H1 (cell line): ENCODE measurements at regions not wholly inside any gene's neighbourhood (a gene's known extent, or its start where the extent isn't known, plus 50 kb on each side); places are given as distances from the start of the nearest gene placed in this dataset.

Source experiments
- CTCF ChIA-PET: fragments of 300-600 bp; sonication (Branson Sonifier 250); formaldehyde crosslinking; loops from one replicate; lab custom pipeline; 2021; ENCODE audit not compliant: partially characterized antibody; lab: Charles Lee
- POLR2A ChIA-PET: fragments of 300-600 bp; sonication (Branson Sonifier 250); formaldehyde crosslinking; loops from one replicate; lab custom pipeline; 2021; ENCODE audit warnings: inconsistent platforms; ENCODE audit not compliant: partially characterized antibody; lab: Charles Lee
- DNase-seq, 2 experiments: peaks; one replicate each; pipeline versions ENCODE4 v3.0.0 to v3.0.0-alpha.2; 2010 to 2022; ENCODE audit warnings: low spot score in 2 of 2, low read depth in 1 of 2, mixed read lengths in 1 of 2
- FAIRE-seq: peaks from 2 replicates; lab custom pipeline; 2011; peaks lifted over from hg19 to GRCh38; lab: Jason Lieb, UNC
- H2AFZ ChIP-seq: 2 replicates; pipeline ENCODE4 v1.8.1; 2012; ENCODE audit warnings: low read length, inconsistent platforms
- H2AK5ac ChIP-seq: 2 replicates; pipeline ENCODE4 v1.6.1; 2013; ENCODE audit warnings: low read depth, low read length
- H2BK120ac ChIP-seq: replicated peaks from 2 replicates; pipeline ENCODE3; 2013; ENCODE audit warnings: low read depth, low read length, inconsistent platforms
- H2BK12ac ChIP-seq: 2 replicates; pipeline ENCODE4 v1.6.1; 2013; ENCODE audit warnings: low read depth, low read length
- H2BK15ac ChIP-seq: 2 replicates; pipeline ENCODE4 v1.6.1; 2013; ENCODE audit warnings: low read length
- H2BK20ac ChIP-seq: 2 replicates; pipeline ENCODE4 v1.6.1; 2013; ENCODE audit warnings: low read length
- H2BK5ac ChIP-seq: 2 replicates; pipeline ENCODE4 v1.6.1; 2013; ENCODE audit warnings: low read depth, low read length
- H3K14ac ChIP-seq: 2 replicates; pipeline ENCODE4 v1.6.1; 2013; ENCODE audit warnings: inconsistent platforms; ENCODE audit not compliant: insufficient read length
- H3K18ac ChIP-seq: 2 replicates; pipeline ENCODE4 v1.6.1; 2013; ENCODE audit warnings: low read length; ENCODE audit errors: extremely low read depth
- H3K23ac ChIP-seq: 2 replicates; pipeline ENCODE4 v1.6.1; 2013; ENCODE audit warnings: inconsistent platforms; ENCODE audit not compliant: insufficient read length
- H3K23me2 ChIP-seq: 2 replicates; pipeline ENCODE4 v1.6.1; 2013; ENCODE audit warnings: low read depth, low read length
- H3K27ac ChIP-seq: 2 replicates; pipeline ENCODE4 v1.6.1; 2011; ENCODE audit warnings: low read depth, low read length, inconsistent platforms
- H3K27me3 ChIP-seq, 4 experiments: replicated peaks in 1 of 4; 1 replicate in 1 of 4; 2 replicates in 3 of 4; pipeline versions ENCODE4 v1.6.1 to v1.8.1; 2011 to 2013; ENCODE audit warnings: low read length in 3 of 4, mild to moderate bottlenecking in 3 of 4, inconsistent platforms in 2 of 4, mixed read lengths in 2 of 4, moderate library complexity in 1 of 4; ENCODE audit not compliant: control insufficient read depth in 3 of 4, insufficient read depth in 3 of 4; ENCODE audit errors: extremely low read depth in 1 of 4
- H3K36me3 ChIP-seq, 4 experiments: 2 replicates each; pipeline versions ENCODE4 v1.6.1 to v1.8.1; 2011 to 2013; ENCODE audit warnings: mild to moderate bottlenecking in 4 of 4, low read length in 3 of 4, moderate library complexity in 2 of 4, control low read depth in 1 of 4, inconsistent platforms in 1 of 4; ENCODE audit not compliant: insufficient read depth in 4 of 4, control insufficient read depth in 2 of 4
- H3K4ac ChIP-seq: replicated peaks from 2 replicates; pipeline ENCODE3; 2013; ENCODE audit warnings: low read length, low read depth, mixed read lengths, inconsistent platforms; ENCODE audit not compliant: insufficient read length
- H3K4me1 ChIP-seq, 4 experiments: replicated peaks in 1 of 4; 1 replicate in 1 of 4; 2 replicates in 3 of 4; pipeline versions ENCODE4 v1.6.1 to v1.8.1; 2011 to 2013; ENCODE audit warnings: low read length in 3 of 4, inconsistent platforms in 2 of 4, mixed read lengths in 1 of 4; ENCODE audit not compliant: insufficient read depth in 4 of 4, control insufficient read depth in 3 of 4
- H3K4me2 ChIP-seq, 2 experiments: 2 replicates each; pipeline versions ENCODE4 v1.6.1 to v1.8.1; 2011 to 2013; ENCODE audit warnings: low read depth in 2 of 2, low read length in 2 of 2, control low read depth in 1 of 2, inconsistent platforms in 1 of 2, mild to moderate bottlenecking in 1 of 2; ENCODE audit not compliant: insufficient read depth in 1 of 2
- H3K4me3 ChIP-seq, 4 experiments: fragments of 200-600, 300-600 bp in 1 of 4; sonication (generic), shearing (Covaris generic), sonication (Bioruptor Twin) in 1 of 4; 2 replicates each; pipeline versions ENCODE4 v1.5.1 to v1.8.1; 2011 to 2016; ENCODE audit warnings: low read length in 4 of 4, low read depth in 3 of 4, control low read depth in 2 of 4, inconsistent platforms in 2 of 4, mild to moderate bottlenecking in 2 of 4, mixed read lengths in 1 of 4, moderate library complexity in 1 of 4; ENCODE audit not compliant: insufficient read depth in 2 of 4; ENCODE audit errors: extremely low read depth in 1 of 4
- H3K56ac ChIP-seq: replicated peaks from 2 replicates; pipeline ENCODE3; 2013; ENCODE audit warnings: low read depth, mild to moderate bottlenecking, mixed read lengths, low read length, inconsistent platforms; ENCODE audit not compliant: insufficient read length
- H3K79me1 ChIP-seq: 2 replicates; pipeline ENCODE4 v1.6.1; 2013; ENCODE audit warnings: low read depth, low read length, control low read depth
- H3K79me2 ChIP-seq, 2 experiments: 2 replicates each; pipeline versions ENCODE4 v1.6.1 to v1.8.1; 2012 to 2013; ENCODE audit warnings: low read length in 2 of 2, mild to moderate bottlenecking in 2 of 2, inconsistent platforms in 1 of 2; ENCODE audit not compliant: insufficient read depth in 2 of 2, control insufficient read depth in 1 of 2
- H3K9ac ChIP-seq, 4 experiments: replicated peaks in 1 of 4; 1 replicate in 1 of 4; 2 replicates in 3 of 4; pipeline versions ENCODE4 v1.6.1 to v1.8.1; 2011 to 2013; ENCODE audit warnings: low read depth in 3 of 4, low read length in 3 of 4, control low read depth in 2 of 4, mild to moderate bottlenecking in 2 of 4, moderate library complexity in 2 of 4, inconsistent platforms in 1 of 4; ENCODE audit errors: extremely low read depth in 1 of 4
- H3K9me3 ChIP-seq, 2 experiments: 2 replicates each; pipeline versions ENCODE4 v1.6.1 to v1.8.1; 2012 to 2013; ENCODE audit warnings: mild to moderate bottlenecking in 2 of 2, moderate library complexity in 2 of 2, control low read depth in 1 of 2, inconsistent platforms in 1 of 2, low read depth in 1 of 2, low read length in 1 of 2, mixed read lengths in 1 of 2; ENCODE audit not compliant: insufficient read depth in 2 of 2
- H4K20me1 ChIP-seq, 2 experiments: replicated peaks in 1 of 2; 2 replicates each; pipeline versions ENCODE3 to v1.8.1; 2011 to 2013; ENCODE audit warnings: inconsistent platforms in 2 of 2, low read length in 2 of 2, mild to moderate bottlenecking in 1 of 2; ENCODE audit not compliant: insufficient read depth in 2 of 2, control insufficient read depth in 1 of 2
- H4K5ac ChIP-seq: 2 replicates; pipeline ENCODE4 v1.6.1; 2013; ENCODE audit warnings: low read length, low read depth, mixed read lengths, inconsistent platforms; ENCODE audit not compliant: insufficient read length
- H4K8ac ChIP-seq: 2 replicates; pipeline ENCODE4 v1.8.0; 2013; ENCODE audit warnings: mild to moderate bottlenecking, moderate library complexity, low read length, inconsistent platforms; ENCODE audit not compliant: insufficient read depth; ENCODE audit errors: extremely low read depth
- H4K91ac ChIP-seq: replicated peaks from 2 replicates; pipeline ENCODE3; 2013; ENCODE audit warnings: low read length, mixed read lengths, inconsistent platforms; ENCODE audit not compliant: insufficient read length
- BACH1 ChIP-seq: IDR thresholded peaks from 2 replicates; pipeline ENCODE4 v1.6.1; 2012; ENCODE audit warnings: low read length, improper control_type of control experiment
- CBX5 ChIP-seq: fragments of 300-800, 300-1000 bp; sonication (generic); IDR thresholded peaks from 2 replicates; pipeline ENCODE4 v1.7.1; 2016; ENCODE audit warnings: antibody characterized with exemption, low read length, low read depth
- CBX8 ChIP-seq: fragments of 300-800, 300-1000 bp; sonication (generic); IDR thresholded peaks from 2 replicates; pipeline ENCODE4 v1.7.1; 2016; ENCODE audit warnings: low read depth, low read length, borderline replicate concordance
- CEBPB ChIP-seq: IDR thresholded peaks from 2 replicates; pipeline ENCODE4 v1.6.1; 2012; ENCODE audit warnings: low read depth, low read length
- CHD2 ChIP-seq: IDR thresholded peaks from 2 replicates; pipeline ENCODE4 v1.6.1; 2012; ENCODE audit warnings: low read length, improper control_type of control experiment
- EZH2 ChIP-seq: fragments of 200-600 bp; sonication (generic); IDR thresholded peaks from 2 replicates; pipeline ENCODE4 v1.7.1; 2012; ENCODE audit warnings: low read depth, mild to moderate bottlenecking, moderate library complexity, low read length, inconsistent platforms; ENCODE audit not compliant: severe bottlenecking
- HDAC2 ChIP-seq, 2 experiments: fragments of 300-600 bp in 1 of 2; sonication (generic) in 1 of 2; IDR thresholded peaks; 2 replicates each; pipeline ENCODE4 v1.6.1; 2011 to 2012; ENCODE audit warnings: low read depth in 2 of 2, low read length in 2 of 2, mild to moderate bottlenecking in 2 of 2, moderate library complexity in 2 of 2, borderline replicate concordance in 1 of 2, inconsistent platforms in 1 of 2
- JUND ChIP-seq: IDR thresholded peaks from 2 replicates; pipeline ENCODE4 v1.6.1; 2011; ENCODE audit warnings: mild to moderate bottlenecking, improper control_type of control experiment, low read length
- RBBP5 ChIP-seq: IDR thresholded peaks from 2 replicates; pipeline ENCODE4 v1.7.1; 2012; ENCODE audit warnings: low read depth, mild to moderate bottlenecking, inconsistent platforms, low read length, moderate library complexity, borderline replicate concordance
- RXRA ChIP-seq: IDR thresholded peaks from 2 replicates; pipeline ENCODE4 v1.6.1; 2011; ENCODE audit warnings: low read depth, mild to moderate bottlenecking, low read length, moderate library complexity; ENCODE audit not compliant: insufficient read depth
- SP2 ChIP-seq: IDR thresholded peaks from 2 replicates; pipeline ENCODE4 v1.6.1; 2012; ENCODE audit warnings: mild to moderate bottlenecking, low read length, inconsistent platforms
- SRF ChIP-seq: IDR thresholded peaks from 2 replicates; pipeline ENCODE4 v1.6.1; 2011; ENCODE audit warnings: mild to moderate bottlenecking, low read depth, low read length, moderate library complexity
- TBP ChIP-seq: IDR thresholded peaks from 2 replicates; pipeline ENCODE4 v1.6.1; 2011; ENCODE audit warnings: low read depth, low read length, improper control_type of control experiment
- WGBS, 2 experiments: shearing (Covaris generic) in 1 of 2; methylation state at CpG; one replicate each; pipeline versions ENCODE4 v1.1.6 to v1.1.7; 2013 to 2015; ENCODE audit warnings: low lambda C conversion rate in 2 of 2, mixed read lengths in 2 of 2, inconsistent platforms in 1 of 2, low coverage in 1 of 2, missing lambda C conversion rate in 1 of 2; ENCODE audit not compliant: insufficient replicate concordance in 2 of 2, insufficient coverage in 1 of 2, insufficient read length in 1 of 2; ENCODE audit errors: extremely low coverage in 1 of 2, missing lambda C conversion rate in 1 of 2; 5-methylcytosine and 5-hydroxymethylcytosine counted together
- TF ChIP-seq, protein P1 (sequence below): IDR thresholded peaks from 2 replicates; pipeline ENCODE4 v1.6.1; 2012; ENCODE audit warnings: inconsistent platforms

DNA sequence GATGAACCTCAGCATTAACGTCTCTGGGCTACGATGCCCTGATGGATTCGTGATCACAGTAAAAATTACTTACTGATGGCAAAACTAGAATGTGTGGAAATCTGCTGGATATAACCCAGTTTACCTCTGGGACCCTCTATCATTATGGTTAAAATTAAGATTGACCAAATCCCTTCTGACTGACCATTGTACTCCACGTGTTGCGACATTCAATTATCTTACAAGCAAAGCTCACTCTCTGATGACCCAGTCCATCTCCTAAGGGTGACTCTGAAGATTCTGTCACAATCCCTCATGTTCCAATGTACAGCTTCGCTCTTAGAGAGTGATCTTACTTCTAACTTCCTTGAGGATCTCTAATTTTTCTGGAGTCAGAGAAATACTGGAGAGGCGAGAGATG, 288.5 kb upstream of the RUNX1 start:
- H2BK12ac ChIP-seq: no peak overlapping the region
- no peaks in the 10 kb centered on the region for H3K23me2 ChIP-seq
- H3K36me3 ChIP-seq: no peaks in the 10 kb centered on the region
- no peak overlapping the region for H2BK120ac ChIP-seq
- H3K9me3 ChIP-seq: 0 out of 4 replicates have a peak, but pooled peaks cover 0 to 3% of the 10 kb centered on the region in 2 experiments
- no peak overlapping the region for H2AK5ac ChIP-seq
- CTCF ChIA-PET: interaction anchor here (0.6 to 1.0 kb wide), 4 partner anchors 42 to 501 kb away, joined by 3 read pairs; no protein-coding TSS in a partner anchor
- FAIRE-seq: no peak
- TF ChIP-seq CEBPB: no peak; the same call in 1 of the 2 replicates
- TF ChIP-seq JUND: no peak
- TF ChIP-seq CBX8: no peak
- no peak for TF ChIP-seq RBBP5
- no peak for TF ChIP-seq CBX5
- TF ChIP-seq RXRA: no peak
- no peak for TF ChIP-seq HDAC2 (IDR thresholded peaks at IDR 0.05; ENCODE audit: borderline replicate concordance in 1 of 2, low read depth in 2 of 2, low read length in 2 of 2)
- TF ChIP-seq CHD2: no peak
- TF ChIP-seq, protein P1, sequence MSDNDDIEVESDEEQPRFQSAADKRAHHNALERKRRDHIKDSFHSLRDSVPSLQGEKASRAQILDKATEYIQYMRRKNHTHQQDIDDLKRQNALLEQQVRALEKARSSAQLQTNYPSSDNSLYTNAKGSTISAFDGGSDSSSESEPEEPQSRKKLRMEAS: no peak
- TF ChIP-seq BACH1: no peak
- no peak for TF ChIP-seq SP2
- TF ChIP-seq EZH2: no peak
- no peak for TF ChIP-seq TBP
- no peak for TF ChIP-seq SRF
- TF ChIP-seq, all 59 proteins: peak for 0
- Histone ChIP-seq H3K18ac (no peak overlapping the region), H2BK15ac (no peak overlapping the region), H3K4ac (no peak overlapping the region), H3K79me1 (no peaks in the 10 kb centered on the region), H3K4me2 (no peak overlapping the region), H3K27me3 (no peaks in the 10 kb centered on the region; a peak in 1 of 7 replicates), H3K79me2 (no peaks in the 10 kb centered on the region), H3K56ac (no peak overlapping the region), H2BK5ac (no peak overlapping the region), H3K9ac (no peak overlapping the region), H4K8ac (no peak overlapping the region), H3K27ac (no peak overlapping the region), H3K4me1 (no peaks in the 10 kb centered on the region), H2BK20ac (no peak overlapping the region), H3K23ac (no peak overlapping the region), H4K20me1 (no peaks in the 10 kb centered on the region), H4K91ac (no peak overlapping the region), H2AFZ (no peak overlapping the region), H4K5ac (no peak overlapping the region), H3K4me3 (no peak overlapping the region), H3K14ac (no peak overlapping the region)
- 94% methylated on average over 7 of the region's 7 CpGs; no CpG with 5 or more reads in 1 of the 2 experiments for WGBS, 2 experiments
- DNase-seq: no peak
- POLR2A ChIA-PET: no interaction called here
